ENCODE measurements at regions not wholly inside any gene's neighbourhood (a gene's known extent, or its start where the extent isn't known, plus 50 kb on each side); places are given as distances from the start of the nearest gene placed in this dataset.
"Not testable (repeated sequence)": the region's sequence is repeated elsewhere in the genome, so short reads cannot be mapped to it uniquely, and the experiment has no call there.

GRCh38 chr2:234251326-234252271, 201.1 kb downstream of the SPP2 start:
- H3K4me1 ChIP-seq (ENCODE audit: control insufficient read depth, insufficient read depth, low read length): no peaks in the 10 kb centered on the region
- no peaks in the 10 kb centered on the region for H3K36me3 ChIP-seq (ENCODE audit: control insufficient read depth, insufficient read depth, low read length)
- no peaks in the 10 kb centered on the region for H3K27me3 ChIP-seq (ENCODE audit: control insufficient read depth, insufficient read depth, low read length)
- no peak overlapping the region for H3K27ac ChIP-seq (ENCODE audit: low read depth, low read length)
- no peak overlapping the region for H3K4me3 ChIP-seq (ENCODE audit: low read length)
- no peak overlapping the region for H3K9ac ChIP-seq (ENCODE audit: low read length)

DNA sequence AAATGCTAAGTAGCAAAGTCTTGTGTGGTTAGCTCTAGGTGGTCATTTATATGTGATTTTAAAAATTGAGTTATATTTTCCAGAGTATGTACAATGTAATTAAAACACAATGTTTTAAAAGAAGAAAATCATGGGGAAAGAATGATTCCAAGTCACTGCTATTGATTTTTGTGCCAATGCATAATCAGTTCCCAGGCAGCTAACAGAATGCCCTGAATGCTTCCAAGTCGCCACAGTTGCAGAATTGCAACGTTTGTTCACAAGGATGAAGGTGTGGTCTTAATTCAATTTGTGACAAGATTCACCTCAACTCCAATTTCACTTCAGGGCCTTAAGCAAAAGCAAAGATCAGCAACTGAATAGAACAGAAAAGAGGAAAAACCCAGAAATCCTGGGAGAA, 200.4 kb downstream of the SPP2 start:
- no peak overlapping the region for H3K4me3 ChIP-seq (ENCODE audit: low read length)
- no peaks in the 10 kb centered on the region for H3K4me1 ChIP-seq (ENCODE audit: control insufficient read depth, insufficient read depth, low read length)
- H3K9ac ChIP-seq (ENCODE audit: low read length): no peak overlapping the region
- no peaks in the 10 kb centered on the region for H3K36me3 ChIP-seq (ENCODE audit: control insufficient read depth, insufficient read depth, low read length)
- H3K27me3 ChIP-seq (ENCODE audit: control insufficient read depth, insufficient read depth, low read length): no peaks in the 10 kb centered on the region
- H3K27ac ChIP-seq (ENCODE audit: low read depth, low read length): no peak overlapping the region

GRCh38 chr2:234249873-234250272, 199.4 kb downstream of the SPP2 start:
- Histone ChIP-seq H3K27me3 (ENCODE audit: control insufficient read depth, insufficient read depth, low read length) (no peaks in the 10 kb centered on the region), H3K9ac (ENCODE audit: low read length) (no peak overlapping the region), H3K4me1 (ENCODE audit: control insufficient read depth, insufficient read depth, low read length) (no peaks in the 10 kb centered on the region)

GRCh38 chr2:234249034-234249735, 198.7 kb downstream of the SPP2 start:
- Histone ChIP-seq H3K36me3 (ENCODE audit: control insufficient read depth, insufficient read depth, low read length) (no peaks in the 10 kb centered on the region), H3K27me3 (ENCODE audit: control insufficient read depth, insufficient read depth, low read length) (no peaks in the 10 kb centered on the region), H3K27ac (ENCODE audit: low read depth, low read length) (no peak overlapping the region), H3K9ac (ENCODE audit: low read length) (no peak overlapping the region), H3K4me1 (ENCODE audit: control insufficient read depth, insufficient read depth, low read length) (no peaks in the 10 kb centered on the region), H3K4me3 (ENCODE audit: low read length) (no peak overlapping the region)

More at GRCh38 chr2:234249873-234250272, 199.4 kb downstream of the SPP2 start:
- Histone ChIP-seq H3K27ac (ENCODE audit: low read depth, low read length) (no peak overlapping the region), H3K4me3 (ENCODE audit: low read length) (no peak overlapping the region), H3K36me3 (ENCODE audit: control insufficient read depth, insufficient read depth, low read length) (no peaks in the 10 kb centered on the region)

DNA sequence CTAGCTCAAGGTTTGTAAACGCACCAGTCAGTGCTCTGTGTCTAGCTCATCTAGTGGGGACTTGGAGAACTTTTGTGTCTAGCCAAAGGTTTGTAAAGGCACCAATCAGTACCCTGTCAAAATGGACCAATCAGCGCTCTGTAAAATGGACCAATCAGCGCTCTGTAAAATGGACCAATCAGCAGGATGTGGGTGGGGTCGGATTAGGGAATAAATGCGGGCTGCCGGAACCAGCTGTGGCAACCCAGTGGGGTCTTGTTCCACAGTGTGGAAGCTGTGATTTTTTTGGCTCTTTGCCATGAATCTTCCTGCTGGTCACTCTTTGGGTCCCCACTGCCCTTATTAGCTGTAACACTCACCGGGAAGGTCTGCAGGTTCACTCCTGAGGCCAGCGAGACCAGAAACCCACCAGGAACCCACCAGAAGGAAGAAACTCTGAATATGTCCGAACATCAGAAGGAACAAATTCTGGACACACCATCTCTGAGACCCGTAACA, 197.8 kb downstream of the SPP2 start:
- H3K36me3 ChIP-seq (ENCODE audit: control insufficient read depth, insufficient read depth, low read length); H3K4me1 ChIP-seq (ENCODE audit: control insufficient read depth, insufficient read depth, low read length); H3K27me3 ChIP-seq (ENCODE audit: control insufficient read depth, insufficient read depth, low read length); H3K9ac ChIP-seq (ENCODE audit: low read length); H3K4me3 ChIP-seq (ENCODE audit: low read length); H3K27ac ChIP-seq (ENCODE audit: low read depth, low read length): not testable (repeated sequence)

- no peaks in the 10 kb centered on the region for H3K4me1 ChIP-seq (ENCODE audit: control insufficient read depth, insufficient read depth, low read length)
- no peaks in the 10 kb centered on the region for H3K27me3 ChIP-seq (ENCODE audit: control insufficient read depth, insufficient read depth, low read length)
- no peaks in the 10 kb centered on the region for H3K36me3 ChIP-seq (ENCODE audit: control insufficient read depth, insufficient read depth, low read length)
- no peak overlapping the region for H3K9ac ChIP-seq (ENCODE audit: low read length)
- H3K27ac ChIP-seq (ENCODE audit: low read depth, low read length): no peak overlapping the region
- H3K4me3 ChIP-seq (ENCODE audit: low read length): no peak overlapping the region
These were observed 197.1 kb downstream of the SPP2 start for GRCh38 chr2:234247453-234248180.

GRCh38 chr2:234245945-234246344, 195.4 kb downstream of the SPP2 start:
- H3K27ac ChIP-seq (ENCODE audit: low read depth, low read length): no peak overlapping the region
- H3K27me3 ChIP-seq (ENCODE audit: control insufficient read depth, insufficient read depth, low read length): no peaks in the 10 kb centered on the region
- H3K9ac ChIP-seq (ENCODE audit: low read length): no peak overlapping the region
- no peak overlapping the region for H3K4me3 ChIP-seq (ENCODE audit: low read length)
- H3K4me1 ChIP-seq (ENCODE audit: control insufficient read depth, insufficient read depth, low read length): no peaks in the 10 kb centered on the region
- no peaks in the 10 kb centered on the region for H3K36me3 ChIP-seq (ENCODE audit: control insufficient read depth, insufficient read depth, low read length)

GRCh38 chr2:234243871-234244565, 193.5 kb downstream of the SPP2 start:
- no peak overlapping the region for H3K9ac ChIP-seq (ENCODE audit: low read length)
- H3K36me3 ChIP-seq (ENCODE audit: control insufficient read depth, insufficient read depth, low read length): no peaks in the 10 kb centered on the region
- H3K27ac ChIP-seq (ENCODE audit: low read depth, low read length): no peak overlapping the region
- no peaks in the 10 kb centered on the region for H3K27me3 ChIP-seq (ENCODE audit: control insufficient read depth, insufficient read depth, low read length)
- H3K4me1 ChIP-seq (ENCODE audit: control insufficient read depth, insufficient read depth, low read length): no peaks in the 10 kb centered on the region
- H3K4me3 ChIP-seq (ENCODE audit: low read length): no peak overlapping the region

- H3K4me3 ChIP-seq (ENCODE audit: low read length): no peak overlapping the region
- no peaks in the 10 kb centered on the region for H3K27me3 ChIP-seq (ENCODE audit: control insufficient read depth, insufficient read depth, low read length)
- H3K4me1 ChIP-seq (ENCODE audit: control insufficient read depth, insufficient read depth, low read length): no peaks in the 10 kb centered on the region
- no peak overlapping the region for H3K27ac ChIP-seq (ENCODE audit: low read depth, low read length)
- no peaks in the 10 kb centered on the region for H3K36me3 ChIP-seq (ENCODE audit: control insufficient read depth, insufficient read depth, low read length)
- H3K9ac ChIP-seq (ENCODE audit: low read length): no peak overlapping the region
These were observed 191.9 kb downstream of the SPP2 start for GRCh38 chr2:234242459-234242836.

DNA sequence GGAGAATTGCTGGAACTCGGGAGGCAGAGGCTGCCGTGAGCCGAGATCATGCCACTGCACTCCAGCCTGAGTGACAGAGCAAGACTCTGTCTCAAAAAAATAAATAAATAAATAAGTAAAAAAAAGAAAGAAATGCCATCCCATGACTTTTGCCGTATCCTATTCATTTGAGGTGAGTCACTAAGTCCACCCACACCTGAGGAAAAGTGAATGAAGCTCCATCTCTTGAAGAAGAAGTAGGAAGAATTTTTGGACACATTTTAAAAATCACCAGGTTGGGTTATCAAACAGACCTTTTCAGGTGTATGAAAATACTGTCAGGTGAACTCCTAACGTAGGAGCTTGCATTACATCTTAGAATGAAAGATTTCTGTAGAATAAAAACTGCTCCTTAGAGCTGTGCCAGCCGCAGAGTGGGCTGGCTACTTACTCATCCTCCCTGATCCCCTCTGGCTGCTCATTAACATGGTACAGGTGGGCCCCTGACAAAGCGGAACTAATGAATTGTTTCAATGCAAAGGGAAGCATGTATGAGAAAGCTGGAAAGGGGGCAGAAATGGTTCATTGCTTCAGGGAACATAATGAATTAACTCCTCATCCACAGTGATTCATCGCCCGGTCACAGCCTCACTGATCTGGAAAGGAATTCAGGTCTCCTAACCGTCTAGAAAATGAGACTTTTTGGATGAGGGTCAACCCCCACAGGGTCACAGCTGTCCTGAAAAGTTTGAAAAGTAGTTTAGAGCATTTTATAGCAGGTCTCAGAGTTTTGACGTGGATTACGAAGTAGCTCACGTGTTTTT, 191.4 kb downstream of the SPP2 start:
- H3K27ac ChIP-seq (ENCODE audit: low read depth, low read length): no peak overlapping the region
- H3K36me3 ChIP-seq (ENCODE audit: control insufficient read depth, insufficient read depth, low read length): no peaks in the 10 kb centered on the region
- H3K4me1 ChIP-seq (ENCODE audit: control insufficient read depth, insufficient read depth, low read length): no peaks in the 10 kb centered on the region
- no peaks in the 10 kb centered on the region for H3K27me3 ChIP-seq (ENCODE audit: control insufficient read depth, insufficient read depth, low read length)
- no peak overlapping the region for H3K4me3 ChIP-seq (ENCODE audit: low read length)
- H3K9ac ChIP-seq (ENCODE audit: low read length): no peak overlapping the region

DNA sequence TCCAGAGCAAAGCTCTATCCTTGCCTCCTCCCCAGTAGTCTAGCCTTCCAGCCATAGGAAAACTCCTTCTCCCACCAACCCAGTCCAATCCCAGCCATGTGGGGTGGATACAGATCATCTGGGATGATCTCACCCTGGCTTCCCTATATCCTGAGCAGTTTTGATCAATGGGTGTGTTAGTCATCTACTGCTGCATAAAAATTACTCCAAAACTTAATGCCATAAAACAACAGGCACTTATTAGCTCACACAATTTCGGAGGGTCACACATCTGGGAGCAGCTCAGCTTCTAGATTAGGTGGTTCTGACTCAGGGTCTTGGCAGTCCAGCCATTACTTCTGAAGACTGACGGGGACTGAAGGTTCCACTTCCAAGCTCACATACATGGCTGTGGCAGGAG, 190.4 kb downstream of the SPP2 start:
- H3K27ac ChIP-seq (ENCODE audit: low read depth, low read length): no peak overlapping the region
- H3K9ac ChIP-seq (ENCODE audit: low read length): no peak overlapping the region
- H3K4me1 ChIP-seq (ENCODE audit: control insufficient read depth, insufficient read depth, low read length): no peaks in the 10 kb centered on the region
- H3K36me3 ChIP-seq (ENCODE audit: control insufficient read depth, insufficient read depth, low read length): no peaks in the 10 kb centered on the region
- H3K4me3 ChIP-seq (ENCODE audit: low read length): no peak overlapping the region
- no peaks in the 10 kb centered on the region for H3K27me3 ChIP-seq (ENCODE audit: control insufficient read depth, insufficient read depth, low read length)
